ENCODE measurements at regions not wholly inside any gene's neighbourhood (a gene's known extent, or its start where the extent isn't known, plus 50 kb on each side); places are given as distances from the start of the nearest gene placed in this dataset.

- Histone ChIP-seq H3K9me2 (ENCODE audit: insufficient read depth, low read length) (no peaks in the 10 kb centered on the region), H3K79me2 (replicated peaks; ENCODE audit: insufficient read depth, low read length) (no peaks in the 10 kb centered on the region), H3K27me3 (ENCODE audit: insufficient read depth, low read depth, low read length) (no peaks in the 10 kb centered on the region), H3K9ac (ENCODE audit: low read length) (no peak overlapping the region), H3K27ac (ENCODE audit: low read length) (no peak overlapping the region), H3K4me2 (ENCODE audit: low read length) (no peak overlapping the region), H3K36me3 (ENCODE audit: insufficient read depth, low read length) (no peaks in the 10 kb centered on the region), H3F3A (ENCODE audit: insufficient read depth, low read length, poor library complexity, severe bottlenecking) (no peaks in the 10 kb centered on the region), H3K9me3 (ENCODE audit: low read length) (no peaks in the 10 kb centered on the region), H3K4me3 (ENCODE audit: low read length) (no peak overlapping the region), H2AFZ (ENCODE audit: low read depth, low read length) (no peak overlapping the region), H4K20me1 (ENCODE audit: insufficient read depth) (no peaks in the 10 kb centered on the region)
- TF ChIP-seq RAD21 (conservative IDR thresholded peaks at IDR 0.05) (no peak), MXI1 (conservative IDR thresholded peaks at IDR 0.05; ENCODE audit: poor library complexity, severe bottlenecking) (no peak), REST (IDR thresholded peaks at IDR 0.05; ENCODE audit: borderline replicate concordance) (no peak), CTCF (IDR thresholded peaks at IDR 0.05; ENCODE audit: poor library complexity, severe bottlenecking) (no peak), TAF1 (IDR thresholded peaks at IDR 0.05; ENCODE audit: low read depth) (no peak), EZH2 (IDR thresholded peaks at IDR 0.05; ENCODE audit: borderline replicate concordance, insufficient read depth, low read length, poor library complexity, severe bottlenecking) (no peak), EP300 (conservative IDR thresholded peaks at IDR 0.05; ENCODE audit: poor library complexity, severe bottlenecking) (no peak)
Observed at GRCh38 chr5:2131196-2131595, 248.5 kb upstream of the IRX4 start.

- H3K79me2 ChIP-seq (replicated peaks; ENCODE audit: insufficient read depth, low read length) = no peaks in the 10 kb centered on the region
- no peaks in the 10 kb centered on the region for H3K9me2 ChIP-seq (ENCODE audit: insufficient read depth, low read length)
- H3K9ac ChIP-seq (ENCODE audit: low read length) = no peak overlapping the region
- H3K36me3 ChIP-seq (ENCODE audit: insufficient read depth, low read length) = no peaks in the 10 kb centered on the region
- no peak overlapping the region for H3K4me3 ChIP-seq (ENCODE audit: low read length)
- no peak for TF ChIP-seq CTCF (IDR thresholded peaks at IDR 0.05; ENCODE audit: poor library complexity, severe bottlenecking)
- TF ChIP-seq RAD21 (conservative IDR thresholded peaks at IDR 0.05) = no peak
- no peak for TF ChIP-seq POLR2AphosphoS5 (IDR thresholded peaks at IDR 0.05)
- no peak for TF ChIP-seq TAF1 (IDR thresholded peaks at IDR 0.05; ENCODE audit: low read depth)
- no peak for TF ChIP-seq EP300 (conservative IDR thresholded peaks at IDR 0.05; ENCODE audit: poor library complexity, severe bottlenecking)
- no peak for TF ChIP-seq REST (IDR thresholded peaks at IDR 0.05; ENCODE audit: borderline replicate concordance)
- no peak for TF ChIP-seq MXI1 (conservative IDR thresholded peaks at IDR 0.05; ENCODE audit: poor library complexity, severe bottlenecking)
- no peak for TF ChIP-seq SMC3 (conservative IDR thresholded peaks at IDR 0.05; ENCODE audit: poor library complexity)
- TF ChIP-seq EZH2 (IDR thresholded peaks at IDR 0.05; ENCODE audit: borderline replicate concordance, insufficient read depth, low read length, poor library complexity, severe bottlenecking) = no peak
- H3K27ac ChIP-seq (ENCODE audit: low read length) = no peak overlapping the region
- H2AFZ ChIP-seq (ENCODE audit: low read depth, low read length) = no peak overlapping the region
- H3K27me3 ChIP-seq (ENCODE audit: insufficient read depth, low read depth, low read length) = no peaks in the 10 kb centered on the region
- H3K9me3 ChIP-seq (ENCODE audit: low read length) = no peaks in the 10 kb centered on the region
- H3K4me2 ChIP-seq (ENCODE audit: low read length) = no peak overlapping the region
- no peaks in the 10 kb centered on the region for H4K20me1 ChIP-seq (ENCODE audit: insufficient read depth)
- no peaks in the 10 kb centered on the region for H3F3A ChIP-seq (ENCODE audit: insufficient read depth, low read length, poor library complexity, severe bottlenecking)
Observed at GRCh38 chr5:2130361-2130760, 247.6 kb upstream of the IRX4 start.

Data from neural cell (in vitro differentiated cells).